NB4 (cell line): ENCODE measurements at regions not wholly inside any gene's neighbourhood (a gene's known extent, or its start where the extent isn't known, plus 50 kb on each side); places are given as distances from the start of the nearest gene placed in this dataset.

Experiments used
- CTCF ChIP-seq: IDR thresholded peaks from one replicate; pipeline ENCODE4 v1.5.1; 2012; ENCODE audit warnings: low read depth, low read length
- MYC ChIP-seq: IDR thresholded peaks from 2 replicates; pipeline ENCODE4 v1.6.1; 2011; ENCODE audit warnings: low read depth, low read length
- POLR2A ChIP-seq: IDR thresholded peaks from 2 replicates; pipeline ENCODE4 v1.6.1; 2011; ENCODE audit warnings: mild to moderate bottlenecking; ENCODE audit not compliant: insufficient read length; ENCODE audit errors: extremely low read depth
- TF ChIP-seq, protein P1 (sequence below): IDR thresholded peaks from 2 replicates; pipeline ENCODE4 v1.6.1; 2011; ENCODE audit warnings: low read depth, low read length

GRCh38 chr5:143732402-143732801, 79.6 kb upstream of the HMHB1 start:
- TF ChIP-seq POLR2A (no peak), CTCF (no peak), MYC (no peak)
- TF ChIP-seq, protein P1, sequence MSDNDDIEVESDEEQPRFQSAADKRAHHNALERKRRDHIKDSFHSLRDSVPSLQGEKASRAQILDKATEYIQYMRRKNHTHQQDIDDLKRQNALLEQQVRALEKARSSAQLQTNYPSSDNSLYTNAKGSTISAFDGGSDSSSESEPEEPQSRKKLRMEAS = no peak
